ENCODE measurements at regions not wholly inside any gene's neighbourhood (a gene's known extent, or its start where the extent isn't known, plus 50 kb on each side); places are given as distances from the start of the nearest gene placed in this dataset.

- POLR2A ChIA-PET = no interaction called here
These were observed 95.7 kb upstream of the EGFLAM start for GRCh38 chr5:38162625-38163024.

GRCh38 chr5:38157024-38157423 lies 101.3 kb upstream of the EGFLAM start:
- ChIA-PET CTCF (no interaction called here), POLR2A (no interaction called here)
- TF ChIP-seq CTCF (IDR thresholded peaks at IDR 0.05; ENCODE audit: control extremely low read depth, extremely low read depth, low read depth, missing control alignments) = no peak
- no peak for DNase-seq (ENCODE audit: extremely low spot score)

More at GRCh38 chr5:38162625-38163024, 95.7 kb upstream of the EGFLAM start:
- DNase-seq (ENCODE audit: extremely low spot score) = no peak
- TF ChIP-seq CTCF (IDR thresholded peaks at IDR 0.05; ENCODE audit: control extremely low read depth, extremely low read depth, low read depth, missing control alignments) = no peak
- CTCF ChIA-PET = interaction anchor here (1.1 kb wide), 1 partner anchor 44 kb away, joined by 3 read pairs; no protein-coding TSS in a partner anchor

- POLR2A ChIA-PET = no interaction called here
- no peak for TF ChIP-seq CTCF (IDR thresholded peaks at IDR 0.05; ENCODE audit: control extremely low read depth, extremely low read depth, low read depth, missing control alignments)
- DNase-seq (ENCODE audit: extremely low spot score) = no peak
- CTCF ChIA-PET = no interaction called here
These were observed 103.6 kb upstream of the EGFLAM start for GRCh38 chr5:38154615-38155204.

DNA sequence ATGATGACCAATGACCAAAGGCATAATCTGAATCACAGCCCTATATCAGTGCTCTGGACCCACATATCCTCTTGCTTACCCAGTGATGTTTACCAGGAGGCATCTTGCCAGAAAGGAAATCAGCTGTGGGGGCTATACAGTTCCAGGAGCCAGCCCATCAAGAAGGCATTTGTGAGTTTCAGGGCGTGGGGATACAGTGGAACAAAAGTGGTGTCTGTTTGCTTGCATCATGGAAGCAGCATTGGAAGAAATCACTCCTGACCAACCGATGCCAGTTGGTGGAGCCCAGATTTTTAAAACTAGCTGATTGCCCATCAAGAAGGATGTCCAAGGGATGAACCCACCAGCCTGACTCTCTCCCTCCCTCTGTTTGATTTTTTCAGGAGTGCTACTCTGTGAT lies 106.5 kb upstream of the EGFLAM start:
- ChIA-PET POLR2A (no interaction called here), CTCF (interaction anchor here (1.4 kb wide), 1 partner anchor 14 kb away, joined by 3 read pairs; no protein-coding TSS in a partner anchor)
- DNase-seq (ENCODE audit: extremely low spot score) = no peak
- TF ChIP-seq CTCF (IDR thresholded peaks at IDR 0.05; ENCODE audit: control extremely low read depth, extremely low read depth, low read depth, missing control alignments) = no peak

- ChIA-PET POLR2A (no interaction called here), CTCF (interaction anchor here (1.0 kb wide), 1 partner anchor 11 kb away, joined by 3 read pairs; no protein-coding TSS in a partner anchor)
- no peak for DNase-seq (ENCODE audit: extremely low spot score)
- no peak for TF ChIP-seq CTCF (IDR thresholded peaks at IDR 0.05; ENCODE audit: control extremely low read depth, extremely low read depth, low read depth, missing control alignments)
These were observed 108.6 kb upstream of the EGFLAM start for GRCh38 chr5:38149815-38150195.

- CTCF ChIA-PET = interaction anchor here (1.3 to 1.9 kb wide), 3 partner anchors 13 to 312 kb away, joined by 4 to 5 read pairs (median 4); no protein-coding TSS in a partner anchor
- no peak for TF ChIP-seq CTCF (IDR thresholded peaks at IDR 0.05; ENCODE audit: control extremely low read depth, extremely low read depth, low read depth, missing control alignments)
- DNase-seq (ENCODE audit: extremely low spot score) = no peak
- POLR2A ChIA-PET = no interaction called here
These were observed 110.2 kb upstream of the EGFLAM start for GRCh38 chr5:38148021-38148625.

Measured in GM10248 (cell line).